GM12872 (cell line): ENCODE measurements at regions not wholly inside any gene's neighbourhood (a gene's known extent, or its start where the extent isn't known, plus 50 kb on each side); places are given as distances from the start of the nearest gene placed in this dataset.

Source experiments
- TF ChIP-seq, protein P1 (sequence below): IDR thresholded peaks from 3 replicates; pipeline ENCODE4 v1.5.1; 2011; ENCODE audit warnings: low read depth, mild to moderate bottlenecking, low read length, moderate library complexity; ENCODE audit not compliant: insufficient read depth

DNA sequence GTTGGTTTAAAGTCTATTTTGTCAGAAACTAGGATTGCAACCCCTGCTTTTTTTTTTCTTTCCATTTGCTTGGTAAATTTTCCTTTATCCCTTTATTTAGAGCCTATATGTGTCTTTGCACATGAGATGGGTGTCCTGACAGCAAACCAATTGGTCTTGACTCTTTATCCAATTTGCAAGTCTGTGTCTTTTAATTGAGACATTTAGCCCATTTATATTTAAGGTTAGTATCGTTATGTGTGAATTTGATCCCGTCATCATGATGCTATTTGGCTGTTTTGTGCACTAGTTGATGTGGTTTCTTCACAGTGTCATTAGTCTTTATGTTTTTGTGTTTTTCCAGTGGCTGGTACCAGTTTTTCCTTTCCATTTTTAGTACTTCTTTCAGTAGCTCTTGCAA lies 127.7 kb upstream of the ZNF267 start:
- TF ChIP-seq, protein P1, sequence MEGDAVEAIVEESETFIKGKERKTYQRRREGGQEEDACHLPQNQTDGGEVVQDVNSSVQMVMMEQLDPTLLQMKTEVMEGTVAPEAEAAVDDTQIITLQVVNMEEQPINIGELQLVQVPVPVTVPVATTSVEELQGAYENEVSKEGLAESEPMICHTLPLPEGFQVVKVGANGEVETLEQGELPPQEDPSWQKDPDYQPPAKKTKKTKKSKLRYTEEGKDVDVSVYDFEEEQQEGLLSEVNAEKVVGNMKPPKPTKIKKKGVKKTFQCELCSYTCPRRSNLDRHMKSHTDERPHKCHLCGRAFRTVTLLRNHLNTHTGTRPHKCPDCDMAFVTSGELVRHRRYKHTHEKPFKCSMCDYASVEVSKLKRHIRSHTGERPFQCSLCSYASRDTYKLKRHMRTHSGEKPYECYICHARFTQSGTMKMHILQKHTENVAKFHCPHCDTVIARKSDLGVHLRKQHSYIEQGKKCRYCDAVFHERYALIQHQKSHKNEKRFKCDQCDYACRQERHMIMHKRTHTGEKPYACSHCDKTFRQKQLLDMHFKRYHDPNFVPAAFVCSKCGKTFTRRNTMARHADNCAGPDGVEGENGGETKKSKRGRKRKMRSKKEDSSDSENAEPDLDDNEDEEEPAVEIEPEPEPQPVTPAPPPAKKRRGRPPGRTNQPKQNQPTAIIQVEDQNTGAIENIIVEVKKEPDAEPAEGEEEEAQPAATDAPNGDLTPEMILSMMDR, result no peak

DNA sequence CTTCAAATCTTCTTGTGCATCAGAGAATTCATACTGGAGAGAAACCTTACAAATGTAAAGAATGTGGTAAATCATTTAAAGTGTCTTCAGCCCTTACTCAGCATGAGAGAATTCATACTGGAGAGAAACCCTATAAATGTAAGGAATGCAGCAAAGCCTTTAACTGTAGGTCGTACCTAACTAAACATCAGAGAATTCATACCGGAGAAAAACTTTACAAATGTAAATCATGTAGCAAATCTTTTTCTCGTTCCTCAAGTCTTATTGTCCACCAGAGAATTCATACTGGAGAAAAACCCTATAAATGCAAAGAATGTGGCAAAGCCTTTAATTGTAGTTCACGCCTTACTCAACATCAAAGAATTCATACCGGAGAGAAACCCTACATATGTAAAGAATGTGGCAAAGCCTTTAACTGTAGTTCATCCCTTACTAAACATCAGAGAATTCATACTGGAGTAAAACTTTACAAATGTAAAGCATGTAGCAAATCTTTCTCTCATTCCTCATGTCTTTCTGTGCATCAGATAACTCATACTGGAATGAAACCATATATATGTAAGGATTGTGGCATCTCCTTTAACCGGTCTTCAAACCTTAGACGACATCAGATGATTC lies 118.5 kb upstream of the ZNF267 start:
- TF ChIP-seq, protein P1, result no peak

DNA sequence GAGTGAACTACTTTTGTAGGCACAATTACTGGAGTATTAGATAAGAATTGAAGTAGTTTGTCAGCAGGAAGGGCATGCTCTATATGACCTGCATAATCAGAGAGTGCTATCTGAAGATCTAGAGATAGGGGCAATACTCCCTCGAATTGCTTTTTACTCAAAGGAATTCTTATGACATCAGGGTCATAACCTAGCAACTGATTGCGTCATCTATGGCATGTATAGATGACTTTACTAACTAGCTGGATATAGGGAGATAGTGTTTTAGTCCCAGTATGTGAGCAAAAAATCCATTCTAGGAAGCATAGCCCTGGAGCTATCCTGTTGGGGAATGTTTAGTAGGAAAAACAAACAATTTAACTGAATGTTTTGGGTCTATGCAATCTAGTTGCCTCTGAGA lies 109.5 kb upstream of the ZNF267 start:
- TF ChIP-seq, protein P1, result no peak

DNA sequence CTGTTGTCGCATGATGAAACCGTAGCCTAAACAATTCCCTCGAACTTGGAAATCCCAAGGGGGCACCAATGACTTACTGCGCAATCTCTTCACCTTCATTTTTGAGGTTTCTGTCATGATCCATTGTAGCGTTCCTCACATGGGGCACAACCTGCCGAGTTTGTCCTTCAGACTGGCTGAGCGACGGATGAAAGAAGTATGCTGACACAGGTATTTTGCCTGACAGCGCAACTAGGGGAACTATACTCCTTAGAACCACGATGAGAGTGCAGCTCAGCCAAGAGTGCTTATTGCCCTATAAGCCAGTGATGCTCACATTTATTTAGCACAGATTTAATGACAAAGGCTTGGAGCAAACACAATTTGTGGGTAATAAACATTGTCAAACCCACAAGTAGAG lies 106.3 kb upstream of the ZNF267 start:
- TF ChIP-seq, protein P1, result no peak

DNA sequence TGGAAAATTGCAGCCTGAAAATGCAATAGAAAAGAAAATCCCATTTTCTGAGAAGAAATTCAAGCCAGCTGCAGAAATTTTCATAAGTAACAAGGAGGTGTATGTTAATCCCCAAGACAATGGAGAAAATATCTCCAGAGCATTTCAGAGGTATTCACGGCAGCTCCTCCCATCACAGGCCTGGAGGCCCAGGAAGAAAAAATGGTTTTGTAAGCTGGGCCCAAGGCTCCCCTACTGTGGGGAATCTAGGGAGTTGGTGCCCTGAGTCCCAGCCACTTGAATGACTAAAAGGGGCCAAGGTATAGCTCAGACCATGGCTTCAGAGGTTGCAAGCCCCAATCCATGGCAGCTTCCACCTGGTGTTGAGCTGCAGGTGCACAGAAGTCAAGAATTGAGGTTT lies 93.3 kb upstream of the ZNF267 start:
- TF ChIP-seq, protein P1, result no peak

DNA sequence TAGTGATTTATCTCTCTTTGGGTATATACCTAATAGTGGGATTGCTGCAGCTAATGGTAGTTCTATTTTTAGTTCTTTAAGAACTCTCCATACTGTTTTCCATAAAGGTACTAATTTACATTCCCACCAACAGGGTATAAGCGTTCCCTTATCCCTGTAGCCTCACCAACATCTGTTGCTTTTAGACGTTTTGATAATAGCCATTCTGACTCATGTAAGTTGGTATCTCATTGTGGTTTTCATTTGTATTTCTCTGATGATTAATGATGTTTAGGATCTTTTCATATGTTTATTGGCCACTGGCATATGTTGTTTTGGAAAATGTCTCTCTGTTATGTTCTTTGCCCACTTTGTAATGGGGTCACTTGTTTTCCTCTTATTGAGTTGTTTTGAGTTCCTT lies 88.5 kb upstream of the ZNF267 start:
- TF ChIP-seq, protein P1, result no peak

DNA sequence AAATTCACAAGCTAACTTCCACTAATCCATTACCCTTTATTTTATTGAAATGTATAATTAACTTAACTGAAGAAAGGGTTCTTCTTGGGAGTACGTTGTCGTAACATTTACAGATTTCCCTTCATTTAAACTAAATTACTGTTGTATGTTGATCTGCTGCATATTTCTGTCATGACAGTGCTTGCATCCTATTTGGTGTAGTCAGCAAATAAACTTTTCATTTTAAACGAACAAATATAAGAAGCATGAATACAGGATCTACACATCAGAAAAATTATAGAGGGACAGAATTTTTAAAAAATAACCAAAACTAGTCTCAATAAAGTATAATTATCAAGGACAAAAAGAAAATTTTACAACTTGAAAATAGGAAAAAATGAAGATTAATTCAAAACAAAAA lies 66.5 kb upstream of the ZNF267 start:
- TF ChIP-seq, protein P1, result no peak

DNA sequence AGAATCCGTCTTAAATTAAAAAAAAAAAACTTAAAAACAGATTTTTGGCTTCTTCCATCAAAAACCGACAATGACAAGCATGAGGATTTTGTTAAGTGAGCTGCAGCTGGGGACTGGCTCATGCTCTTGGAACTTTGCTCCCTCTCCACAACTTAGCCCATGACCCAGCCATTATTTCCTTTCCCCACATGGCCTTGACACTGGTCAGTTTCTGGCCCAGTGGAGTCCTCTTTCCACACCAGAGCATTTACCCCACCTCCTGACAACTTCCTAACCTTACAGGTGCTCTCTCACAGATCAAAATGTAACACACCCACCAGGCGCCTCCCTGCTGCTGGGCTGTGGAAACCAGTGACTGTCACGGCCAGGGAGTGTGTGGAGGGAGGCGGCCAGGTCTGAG lies 62.7 kb upstream of the ZNF267 start:
- TF ChIP-seq, protein P1, result no peak
